SH-SY5Y (cell line): ENCODE measurements at regions not wholly inside any gene's neighbourhood (a gene's known extent, or its start where the extent isn't known, plus 50 kb on each side); places are given as distances from the start of the nearest gene placed in this dataset.

ENCODE experiments used
- GATA2 ChIP-seq: IDR thresholded peaks from 2 replicates; pipeline ENCODE4 v1.6.1; 2011; ENCODE audit warnings: mild to moderate bottlenecking, low read depth, low read length
- GATA3 ChIP-seq: IDR thresholded peaks from 2 replicates; pipeline ENCODE4 v1.6.1; 2011; ENCODE audit warnings: low read depth, mild to moderate bottlenecking, low read length, moderate library complexity

GRCh38 chr4:89416960-89417359 is 109.4 kb upstream of the GPRIN3 start:
- no peak for TF ChIP-seq GATA2
- no peak for TF ChIP-seq GATA3
